ENCODE measurements at regions not wholly inside any gene's neighbourhood (a gene's known extent, or its start where the extent isn't known, plus 50 kb on each side); places are given as distances from the start of the nearest gene placed in this dataset.
"Not testable (repeated sequence)": the region's sequence is repeated elsewhere in the genome, so short reads cannot be mapped to it uniquely, and the experiment has no call there.

GRCh38 chr12:124082687-124083086 is 109.7 kb downstream of the ZNF664 start:
- H3K36me3 ChIP-seq (ENCODE audit: insufficient read depth, low read length), result no peaks in the 10 kb centered on the region
- H3K9me3 ChIP-seq (ENCODE audit: low read length), result no peaks in the 10 kb centered on the region
- DNase-seq, result no peak
- H3K4me3 ChIP-seq (ENCODE audit: low read length), result no peak overlapping the region
- H3K9me2 ChIP-seq (replicated peaks; ENCODE audit: insufficient read depth, low read length), result no peaks in the 10 kb centered on the region
- no peak overlapping the region for H3K27ac ChIP-seq (ENCODE audit: low read length)
- no peaks in the 10 kb centered on the region for H3K79me2 ChIP-seq (ENCODE audit: low read length)
- H3K27me3 ChIP-seq (ENCODE audit: low read length), result no peaks in the 10 kb centered on the region
- H3K4me2 ChIP-seq (ENCODE audit: low read depth, low read length, poor library complexity, severe bottlenecking), result no peak overlapping the region
- no peaks in the 10 kb centered on the region for H3K4me1 ChIP-seq (ENCODE audit: low read length)
- H2AFZ ChIP-seq (ENCODE audit: low read length), result no peak overlapping the region
- no peak overlapping the region for H3K9ac ChIP-seq (ENCODE audit: low read length)
- no peaks in the 10 kb centered on the region for H4K20me1 ChIP-seq (ENCODE audit: insufficient read depth, low read depth, low read length)

- H3K79me2 ChIP-seq (ENCODE audit: low read length), result no peaks in the 10 kb centered on the region
- H3K9me3 ChIP-seq (ENCODE audit: low read length), result no peaks in the 10 kb centered on the region
- no peaks in the 10 kb centered on the region for H3K4me1 ChIP-seq (ENCODE audit: low read length)
- no peak overlapping the region for H3K9ac ChIP-seq (ENCODE audit: low read length)
- H3K9me2 ChIP-seq (replicated peaks; ENCODE audit: insufficient read depth, low read length), result no peaks in the 10 kb centered on the region
- H2AFZ ChIP-seq (ENCODE audit: low read length), result no peak overlapping the region
- H3K4me2 ChIP-seq (ENCODE audit: low read depth, low read length, poor library complexity, severe bottlenecking), result no peak overlapping the region
- no peaks in the 10 kb centered on the region for H3K27me3 ChIP-seq (ENCODE audit: low read length)
- H3K36me3 ChIP-seq (ENCODE audit: insufficient read depth, low read length), result no peaks in the 10 kb centered on the region
- H3K4me3 ChIP-seq (ENCODE audit: low read length), result no peak overlapping the region
- no peak for DNase-seq
- H3K27ac ChIP-seq (ENCODE audit: low read length), result no peak overlapping the region
- H4K20me1 ChIP-seq (ENCODE audit: insufficient read depth, low read depth, low read length), result no peaks in the 10 kb centered on the region
Observed at GRCh38 chr12:124083708-124084107, 110.7 kb downstream of the ZNF664 start.

GRCh38 chr12:124085419-124086296 is 112.6 kb downstream of the ZNF664 start:
- no peaks in the 10 kb centered on the region for H3K27me3 ChIP-seq (ENCODE audit: low read length)
- H3K4me3 ChIP-seq (ENCODE audit: low read length), result no peak overlapping the region
- no peaks in the 10 kb centered on the region for H3K36me3 ChIP-seq (ENCODE audit: insufficient read depth, low read length)
- no peaks in the 10 kb centered on the region for H3K9me2 ChIP-seq (replicated peaks; ENCODE audit: insufficient read depth, low read length)
- H4K20me1 ChIP-seq (ENCODE audit: insufficient read depth, low read depth, low read length), result no peaks in the 10 kb centered on the region
- no peak overlapping the region for H3K27ac ChIP-seq (ENCODE audit: low read length)
- DNase-seq, result no peak
- H3K4me2 ChIP-seq (ENCODE audit: low read depth, low read length, poor library complexity, severe bottlenecking), result no peak overlapping the region
- no peaks in the 10 kb centered on the region for H3K9me3 ChIP-seq (ENCODE audit: low read length)
- H3K9ac ChIP-seq (ENCODE audit: low read length), result no peak overlapping the region
- H3K4me1 ChIP-seq (ENCODE audit: low read length), result no peaks in the 10 kb centered on the region
- no peak overlapping the region for H2AFZ ChIP-seq (ENCODE audit: low read length)
- H3K79me2 ChIP-seq (ENCODE audit: low read length), result no peaks in the 10 kb centered on the region

GRCh38 chr12:124086299-124086898 is 113.4 kb downstream of the ZNF664 start:
- no peaks in the 10 kb centered on the region for H3K36me3 ChIP-seq (ENCODE audit: insufficient read depth, low read length)
- no peak overlapping the region for H3K27ac ChIP-seq (ENCODE audit: low read length)
- H3K4me3 ChIP-seq (ENCODE audit: low read length), result no peak overlapping the region
- no peaks in the 10 kb centered on the region for H3K4me1 ChIP-seq (ENCODE audit: low read length)
- H3K9ac ChIP-seq (ENCODE audit: low read length), result no peak overlapping the region
- H3K4me2 ChIP-seq (ENCODE audit: low read depth, low read length, poor library complexity, severe bottlenecking), result no peak overlapping the region
- no peaks in the 10 kb centered on the region for H3K9me2 ChIP-seq (replicated peaks; ENCODE audit: insufficient read depth, low read length)
- H3K27me3 ChIP-seq (ENCODE audit: low read length), result no peaks in the 10 kb centered on the region
- no peaks in the 10 kb centered on the region for H3K79me2 ChIP-seq (ENCODE audit: low read length)
- no peak overlapping the region for H2AFZ ChIP-seq (ENCODE audit: low read length)
- no peaks in the 10 kb centered on the region for H3K9me3 ChIP-seq (ENCODE audit: low read length)
- H4K20me1 ChIP-seq (ENCODE audit: insufficient read depth, low read depth, low read length), result no peaks in the 10 kb centered on the region
- no peak for DNase-seq

- DNase-seq, result no peak
- H3K4me3 ChIP-seq (ENCODE audit: low read length), result no peak overlapping the region
- H2AFZ ChIP-seq (ENCODE audit: low read length), result no peak overlapping the region
- no peaks in the 10 kb centered on the region for H3K36me3 ChIP-seq (ENCODE audit: insufficient read depth, low read length)
- no peak overlapping the region for H3K27ac ChIP-seq (ENCODE audit: low read length)
- H3K9me2 ChIP-seq (replicated peaks; ENCODE audit: insufficient read depth, low read length), result no peaks in the 10 kb centered on the region
- H3K4me2 ChIP-seq (ENCODE audit: low read depth, low read length, poor library complexity, severe bottlenecking), result no peak overlapping the region
- no peak overlapping the region for H3K9ac ChIP-seq (ENCODE audit: low read length)
- no peaks in the 10 kb centered on the region for H3K27me3 ChIP-seq (ENCODE audit: low read length)
- H4K20me1 ChIP-seq (ENCODE audit: insufficient read depth, low read depth, low read length), result no peaks in the 10 kb centered on the region
- H3K4me1 ChIP-seq (ENCODE audit: low read length), result no peaks in the 10 kb centered on the region
- H3K79me2 ChIP-seq (ENCODE audit: low read length), result no peaks in the 10 kb centered on the region
- no peaks in the 10 kb centered on the region for H3K9me3 ChIP-seq (ENCODE audit: low read length)
Observed at GRCh38 chr12:124087266-124088051, 114.4 kb downstream of the ZNF664 start.

- no peaks in the 10 kb centered on the region for H3K79me2 ChIP-seq (ENCODE audit: low read length)
- H4K20me1 ChIP-seq (ENCODE audit: insufficient read depth, low read depth, low read length), result no peaks in the 10 kb centered on the region
- H3K4me3 ChIP-seq (ENCODE audit: low read length), result no peak overlapping the region
- no peak overlapping the region for H3K4me2 ChIP-seq (ENCODE audit: low read depth, low read length, poor library complexity, severe bottlenecking)
- H2AFZ ChIP-seq (ENCODE audit: low read length), result no peak overlapping the region
- H3K4me1 ChIP-seq (ENCODE audit: low read length), result no peaks in the 10 kb centered on the region
- H3K9me2 ChIP-seq (replicated peaks; ENCODE audit: insufficient read depth, low read length), result no peaks in the 10 kb centered on the region
- DNase-seq, result no peak
- no peaks in the 10 kb centered on the region for H3K36me3 ChIP-seq (ENCODE audit: insufficient read depth, low read length)
- H3K27ac ChIP-seq (ENCODE audit: low read length), result no peak overlapping the region
- no peaks in the 10 kb centered on the region for H3K9me3 ChIP-seq (ENCODE audit: low read length)
- H3K9ac ChIP-seq (ENCODE audit: low read length), result no peak overlapping the region
- no peaks in the 10 kb centered on the region for H3K27me3 ChIP-seq (ENCODE audit: low read length)
Observed at GRCh38 chr12:124088217-124088907, 115.3 kb downstream of the ZNF664 start.

- not testable (repeated sequence) for H3K79me2 ChIP-seq (ENCODE audit: low read length)
Observed at GRCh38 chr12:124089181-124089914, 116.3 kb downstream of the ZNF664 start.

More at GRCh38 chr12:124089181-124089914, 116.3 kb downstream of the ZNF664 start:
- H3K36me3 ChIP-seq (ENCODE audit: insufficient read depth, low read length); H2AFZ ChIP-seq (ENCODE audit: low read length); H3K4me3 ChIP-seq (ENCODE audit: low read length); H3K9me3 ChIP-seq (ENCODE audit: low read length); H3K4me2 ChIP-seq (ENCODE audit: low read depth, low read length, poor library complexity, severe bottlenecking); H3K27me3 ChIP-seq (ENCODE audit: low read length); DNase-seq; H4K20me1 ChIP-seq (ENCODE audit: insufficient read depth, low read depth, low read length); H3K4me1 ChIP-seq (ENCODE audit: low read length); H3K9me2 ChIP-seq (replicated peaks; ENCODE audit: insufficient read depth, low read length); H3K27ac ChIP-seq (ENCODE audit: low read length); H3K9ac ChIP-seq (ENCODE audit: low read length): not testable (repeated sequence)

Measured in Karpas-422 (cell line).